ENCODE measurements at regions not wholly inside any gene's neighbourhood (a gene's known extent, or its start where the extent isn't known, plus 50 kb on each side); places are given as distances from the start of the nearest gene placed in this dataset.

DNA sequence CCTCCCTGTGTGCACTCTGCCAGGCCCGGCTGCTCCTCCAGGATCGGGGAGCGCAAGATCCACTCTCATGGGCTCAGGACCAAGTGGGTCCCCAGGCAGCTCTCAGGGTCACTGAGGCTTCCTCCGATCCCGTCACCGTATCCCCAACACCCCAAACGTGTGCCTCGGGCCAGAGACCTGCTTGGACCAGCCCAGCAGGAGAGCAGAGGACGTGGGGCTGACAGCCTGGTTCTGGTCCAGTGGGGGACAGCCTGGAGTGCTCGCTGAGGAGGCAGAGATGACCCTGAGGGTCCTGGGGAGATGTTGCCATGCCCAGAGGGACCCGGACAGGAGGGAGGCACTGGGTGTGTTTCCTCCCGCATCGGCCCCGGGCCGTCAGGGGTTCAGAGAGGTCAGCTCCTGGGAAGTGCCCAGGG, 1402.6 kb downstream of the BRD1 start:
- DNase-seq (ENCODE audit: low spot score) (no peak), ATAC-seq (ENCODE audit: low FRiP score) (no peak)
- TF ChIP-seq, protein P1, sequence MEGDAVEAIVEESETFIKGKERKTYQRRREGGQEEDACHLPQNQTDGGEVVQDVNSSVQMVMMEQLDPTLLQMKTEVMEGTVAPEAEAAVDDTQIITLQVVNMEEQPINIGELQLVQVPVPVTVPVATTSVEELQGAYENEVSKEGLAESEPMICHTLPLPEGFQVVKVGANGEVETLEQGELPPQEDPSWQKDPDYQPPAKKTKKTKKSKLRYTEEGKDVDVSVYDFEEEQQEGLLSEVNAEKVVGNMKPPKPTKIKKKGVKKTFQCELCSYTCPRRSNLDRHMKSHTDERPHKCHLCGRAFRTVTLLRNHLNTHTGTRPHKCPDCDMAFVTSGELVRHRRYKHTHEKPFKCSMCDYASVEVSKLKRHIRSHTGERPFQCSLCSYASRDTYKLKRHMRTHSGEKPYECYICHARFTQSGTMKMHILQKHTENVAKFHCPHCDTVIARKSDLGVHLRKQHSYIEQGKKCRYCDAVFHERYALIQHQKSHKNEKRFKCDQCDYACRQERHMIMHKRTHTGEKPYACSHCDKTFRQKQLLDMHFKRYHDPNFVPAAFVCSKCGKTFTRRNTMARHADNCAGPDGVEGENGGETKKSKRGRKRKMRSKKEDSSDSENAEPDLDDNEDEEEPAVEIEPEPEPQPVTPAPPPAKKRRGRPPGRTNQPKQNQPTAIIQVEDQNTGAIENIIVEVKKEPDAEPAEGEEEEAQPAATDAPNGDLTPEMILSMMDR (IDR thresholded peaks at IDR 0.05), result no peak

DNA sequence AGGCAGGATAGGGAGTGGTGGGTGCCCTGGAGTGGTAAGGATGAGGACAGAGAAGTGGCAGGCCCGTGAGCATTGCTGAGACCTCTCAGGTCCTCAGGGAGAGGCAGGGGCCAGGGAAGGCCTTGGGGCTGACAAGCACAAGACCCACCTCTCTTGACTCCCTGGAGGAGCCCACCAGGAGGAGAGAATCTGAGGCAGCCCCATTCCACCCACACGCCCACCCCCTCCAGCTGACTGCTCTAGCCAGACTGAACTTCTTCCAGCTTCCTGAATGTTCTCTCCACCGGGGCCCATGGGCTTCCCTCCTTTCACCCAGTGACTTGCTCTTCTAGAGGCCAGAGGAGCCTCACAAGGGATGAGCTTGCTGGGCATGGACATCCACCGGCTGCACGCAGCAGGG, 1403.0 kb downstream of the BRD1 start:
- TF ChIP-seq, protein P1 (IDR thresholded peaks at IDR 0.05), result no peak
- ATAC-seq (ENCODE audit: low FRiP score) (no peak), DNase-seq (ENCODE audit: low spot score) (no peak)

DNA sequence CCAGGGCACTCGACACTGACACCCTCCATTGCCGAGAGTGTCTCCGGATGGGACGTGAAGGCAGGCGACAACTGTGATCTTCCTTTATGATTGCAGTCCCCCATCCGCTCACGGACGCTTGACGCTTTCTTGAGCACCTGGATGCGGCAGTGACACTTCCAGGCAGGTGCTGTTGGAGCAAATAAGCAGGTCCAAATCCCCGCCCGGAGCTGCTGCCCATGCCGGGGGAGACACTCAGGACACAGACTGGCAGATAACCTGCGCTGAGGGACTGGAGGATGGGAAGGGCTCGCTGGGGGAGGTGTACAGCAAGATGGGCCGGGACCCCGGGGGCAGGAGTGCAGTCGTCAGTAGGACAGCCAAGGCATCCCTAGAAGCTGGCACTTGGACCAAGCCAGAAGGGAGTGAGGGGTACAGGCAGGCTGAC, 1403.5 kb downstream of the BRD1 start:
- DNase-seq (ENCODE audit: low spot score), result no peak
- ATAC-seq (ENCODE audit: low FRiP score), result no peak
- TF ChIP-seq, protein P1 (IDR thresholded peaks at IDR 0.05), result no peak

DNA sequence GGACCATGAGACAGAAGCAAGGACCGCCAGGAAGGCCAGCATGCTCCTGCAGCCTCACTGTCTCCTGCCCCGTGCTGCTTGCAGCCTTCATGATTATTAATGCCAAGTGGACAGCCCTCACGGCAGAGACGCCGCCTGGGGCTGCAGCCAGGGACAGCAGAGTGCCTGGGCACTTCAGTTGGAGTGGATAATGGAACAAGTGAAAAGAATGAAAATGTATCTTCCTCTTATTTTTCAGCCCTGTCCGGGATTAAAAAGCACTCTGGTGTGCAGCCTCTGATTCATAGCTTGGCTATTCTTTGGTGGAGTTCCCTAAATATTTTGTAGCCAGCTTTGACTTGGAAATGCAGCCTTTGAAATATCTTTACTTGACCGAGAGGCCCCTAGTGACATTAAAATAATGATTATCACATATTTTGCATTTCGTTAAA, 1404.2 kb downstream of the BRD1 start:
- ATAC-seq (ENCODE audit: low FRiP score) (no peak), DNase-seq (ENCODE audit: low spot score) (no peak)
- TF ChIP-seq, protein P1 (IDR thresholded peaks at IDR 0.05), result no peak

DNA sequence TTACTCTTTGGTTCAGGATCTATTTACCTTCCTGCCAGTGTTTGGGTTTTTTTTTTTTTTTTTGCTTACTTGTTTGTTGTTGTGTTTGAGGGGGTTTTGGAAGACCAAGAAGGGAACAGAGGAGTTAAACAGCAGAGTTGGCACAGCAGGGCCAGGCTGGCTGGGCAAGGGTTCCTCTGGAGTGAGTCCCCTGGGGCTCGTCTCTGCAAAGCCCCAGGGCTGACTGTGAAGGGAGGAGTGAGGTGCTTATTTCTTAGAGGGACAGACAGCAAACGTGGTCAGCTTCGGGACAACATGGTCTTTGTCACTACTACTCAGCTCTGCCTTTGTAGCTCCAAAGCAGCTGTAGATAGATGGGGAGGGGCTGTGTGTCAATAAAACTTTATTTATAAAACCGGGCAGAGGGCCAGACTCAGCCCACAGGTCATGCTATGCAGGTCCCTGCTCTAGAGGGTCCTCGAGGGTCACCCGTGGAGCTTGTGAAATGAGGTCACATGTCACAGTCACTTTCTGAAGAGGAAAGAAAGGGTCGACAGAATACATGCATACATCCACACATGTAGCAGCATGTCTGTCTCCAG, 1404.7 kb downstream of the BRD1 start:
- ATAC-seq (ENCODE audit: low FRiP score) (no peak), DNase-seq (ENCODE audit: low spot score) (no peak)
- TF ChIP-seq, protein P1 (IDR thresholded peaks at IDR 0.05), result no peak

DNA sequence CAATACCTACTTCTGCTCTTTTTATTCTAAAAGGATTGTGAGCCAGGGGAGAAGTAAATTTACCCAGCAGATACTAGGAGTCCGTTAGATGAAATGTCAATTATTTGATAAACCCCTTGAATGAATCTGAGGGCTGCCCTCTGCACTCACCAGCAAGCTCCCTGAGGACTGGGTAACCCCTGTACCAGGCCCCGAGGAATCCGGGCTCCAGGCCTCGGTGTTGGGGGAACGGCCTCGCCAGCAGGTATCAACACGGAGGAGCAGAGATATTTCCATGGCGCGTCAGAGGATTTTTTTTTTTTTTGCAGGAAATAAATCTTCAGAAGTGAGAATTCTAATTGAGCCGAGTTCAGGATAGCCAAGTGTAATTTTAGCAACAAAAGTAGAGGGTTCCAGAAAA, 1408.8 kb downstream of the BRD1 start:
- DNase-seq (ENCODE audit: low spot score), result no peak
- ATAC-seq (ENCODE audit: low FRiP score), result no peak
- TF ChIP-seq, protein P1 (IDR thresholded peaks at IDR 0.05), result no peak

DNA sequence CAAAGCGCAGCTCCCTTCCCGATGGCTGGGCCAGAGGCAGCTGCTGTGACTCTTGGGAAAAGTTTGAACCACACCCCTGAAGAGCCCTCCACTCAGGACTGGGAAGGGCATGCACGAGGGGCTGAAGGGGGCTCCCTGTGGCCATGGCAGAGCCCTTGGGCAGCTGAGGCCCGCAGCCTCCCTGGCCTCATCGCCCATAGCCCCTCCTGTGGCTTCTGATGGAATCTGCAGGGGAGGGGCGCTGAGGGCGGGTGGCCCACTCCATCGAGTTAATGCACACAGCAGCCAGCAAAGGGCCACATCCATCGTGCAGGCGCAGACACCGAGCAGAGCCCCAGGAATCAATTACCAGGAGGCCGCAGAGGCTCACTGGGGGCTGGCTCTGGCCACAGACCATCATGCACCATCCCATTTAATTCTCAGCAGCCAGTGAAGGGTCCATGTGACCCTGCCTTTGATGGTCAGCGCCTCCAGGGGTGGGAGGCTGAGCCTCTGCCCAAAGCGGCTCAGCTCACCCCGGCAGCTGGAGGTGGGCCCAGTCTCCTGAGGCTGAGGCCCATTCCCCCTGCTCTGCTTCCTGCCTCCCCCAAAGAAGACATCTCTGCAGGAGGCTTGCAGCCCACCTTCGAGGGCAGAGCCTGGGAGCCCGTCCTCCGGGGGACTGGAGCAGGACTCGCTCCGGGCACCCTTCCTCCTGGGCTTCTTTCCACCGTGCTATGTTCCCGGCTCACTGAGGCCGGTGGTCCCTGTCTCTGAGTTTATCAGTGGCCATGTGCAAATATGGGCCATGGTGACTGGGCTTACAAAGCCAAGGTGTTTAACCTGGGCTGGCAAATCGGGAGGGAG, 1410.2 kb downstream of the BRD1 start:
- DNase-seq (ENCODE audit: low spot score) (no peak), ATAC-seq (ENCODE audit: low FRiP score) (no peak)
- TF ChIP-seq, protein P1 (IDR thresholded peaks at IDR 0.05), result no peak

All from omental fat pad (tissue), 3 donors.